ENCODE measurements at regions not wholly inside any gene's neighbourhood (a gene's known extent, or its start where the extent isn't known, plus 50 kb on each side); places are given as distances from the start of the nearest gene placed in this dataset.

DNA sequence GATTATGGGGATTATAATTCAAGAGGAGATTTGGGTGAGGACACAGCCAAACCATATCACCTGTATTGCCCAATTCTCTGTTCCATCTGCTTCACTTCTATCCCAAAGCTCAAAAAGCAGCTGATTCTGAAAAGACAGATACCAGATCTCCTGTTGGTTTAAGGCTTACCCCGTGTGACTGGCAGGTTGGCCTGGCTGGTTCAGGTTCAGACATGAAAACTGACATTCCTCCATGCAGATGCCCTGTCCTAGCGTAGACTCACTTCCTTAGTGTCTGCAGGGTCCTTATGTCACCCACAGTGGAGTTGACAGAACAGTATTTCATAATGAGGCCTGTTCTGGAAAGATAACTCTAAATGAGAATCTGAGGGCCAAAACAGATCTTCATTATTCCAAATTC is 61.1 kb upstream of the FLRT2 start:
- DNase-seq (ENCODE audit: low spot score), result no peak

DNA sequence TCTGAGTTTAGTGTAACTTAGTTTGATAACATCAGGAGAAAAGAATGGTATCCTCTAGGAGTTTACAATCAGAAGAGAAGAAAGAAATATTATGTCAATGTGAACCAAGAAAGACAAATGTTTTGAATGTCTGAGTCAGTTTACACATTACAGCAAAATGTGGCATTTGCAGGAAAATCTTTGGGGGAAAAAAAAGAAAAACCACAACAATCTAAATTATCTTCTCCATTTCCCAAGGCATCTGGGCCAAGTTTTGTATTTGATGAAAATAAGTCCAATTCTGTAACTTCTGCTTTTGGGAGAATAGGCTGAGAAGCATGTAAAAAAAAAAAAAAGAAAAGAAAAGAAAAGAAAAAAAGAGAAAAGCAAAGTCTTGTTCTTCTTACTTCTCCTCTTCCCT is 58.8 kb upstream of the FLRT2 start:
- DNase-seq (ENCODE audit: low spot score), result no peak

DNA sequence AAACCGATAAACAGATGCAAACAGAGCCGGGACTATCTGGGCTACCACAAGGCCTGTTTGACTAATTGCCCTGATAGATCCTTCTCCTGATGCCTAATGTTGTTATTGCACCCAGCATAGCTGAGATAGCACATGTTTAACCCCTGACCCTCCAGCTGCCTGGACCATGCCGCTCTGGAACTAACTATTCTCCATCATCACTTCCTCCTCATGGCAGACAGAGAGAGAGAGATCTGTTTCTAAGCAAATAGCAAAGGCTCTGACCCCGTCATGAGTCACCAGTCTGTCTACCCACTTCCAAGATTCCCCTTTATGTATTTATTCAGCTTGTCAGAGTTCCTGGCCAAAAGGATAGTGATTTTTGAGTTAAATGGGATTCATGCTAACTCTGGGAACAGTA is 58.2 kb upstream of the FLRT2 start:
- DNase-seq (ENCODE audit: low spot score), result no peak

DNA sequence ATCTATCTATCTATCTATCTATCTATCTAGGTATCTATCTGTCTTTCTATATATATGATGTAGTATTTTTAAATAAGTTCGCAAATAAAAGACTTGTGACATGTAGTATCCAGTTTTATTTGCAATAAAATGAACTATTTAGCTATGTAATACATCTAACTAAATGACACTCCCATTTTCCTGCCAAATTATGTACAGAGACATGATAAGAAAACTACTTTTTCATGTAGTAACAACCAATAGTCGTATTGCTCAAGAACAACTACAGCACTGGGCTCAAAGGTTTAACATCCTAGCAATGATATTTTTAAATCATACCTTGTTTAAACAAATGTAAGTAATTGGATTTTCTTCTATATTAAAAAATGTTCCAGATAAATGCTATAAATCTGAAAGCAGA is 55.5 kb upstream of the FLRT2 start:
- DNase-seq (ENCODE audit: low spot score), result no peak

DNA sequence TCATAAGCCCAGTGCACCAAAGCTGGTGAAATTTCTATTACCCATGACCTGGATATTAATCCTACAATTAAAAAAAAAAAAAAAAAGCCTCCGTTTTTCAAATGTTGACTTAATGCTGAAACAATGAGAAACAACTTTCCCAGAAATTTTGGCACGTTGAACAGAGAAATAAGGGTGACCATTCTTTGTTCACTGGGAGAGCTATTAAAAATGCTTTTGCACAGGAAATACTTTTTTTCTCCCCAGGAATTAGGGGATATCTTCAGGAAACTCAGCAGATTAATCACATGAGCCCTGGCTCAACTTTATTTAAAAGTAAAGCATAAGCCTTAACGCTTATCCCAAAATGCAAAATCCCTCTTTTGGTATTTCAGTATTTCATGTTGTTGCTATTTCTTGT is 54.8 kb upstream of the FLRT2 start:
- DNase-seq (ENCODE audit: low spot score), result no peak

DNA sequence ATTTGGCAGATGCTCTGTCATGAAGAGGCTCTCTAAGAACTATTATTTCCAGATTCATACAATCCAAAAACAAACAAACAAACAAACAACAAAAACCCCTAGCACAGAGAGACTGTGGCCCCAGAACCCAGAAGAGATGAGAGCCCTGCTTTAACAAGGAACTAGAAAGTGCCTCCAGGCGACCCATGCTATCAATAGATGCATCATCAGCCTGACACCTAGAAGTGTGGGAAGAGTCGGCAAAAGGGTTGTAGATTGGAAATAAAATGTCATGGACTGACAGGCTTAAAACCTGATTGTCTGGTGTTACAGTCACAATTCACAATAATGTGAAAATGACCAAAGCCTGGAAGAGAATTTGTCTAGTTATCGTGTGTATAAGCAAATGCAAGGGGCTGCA is 50.6 kb upstream of the FLRT2 start:
- no peak for DNase-seq (ENCODE audit: low spot score)

DNA sequence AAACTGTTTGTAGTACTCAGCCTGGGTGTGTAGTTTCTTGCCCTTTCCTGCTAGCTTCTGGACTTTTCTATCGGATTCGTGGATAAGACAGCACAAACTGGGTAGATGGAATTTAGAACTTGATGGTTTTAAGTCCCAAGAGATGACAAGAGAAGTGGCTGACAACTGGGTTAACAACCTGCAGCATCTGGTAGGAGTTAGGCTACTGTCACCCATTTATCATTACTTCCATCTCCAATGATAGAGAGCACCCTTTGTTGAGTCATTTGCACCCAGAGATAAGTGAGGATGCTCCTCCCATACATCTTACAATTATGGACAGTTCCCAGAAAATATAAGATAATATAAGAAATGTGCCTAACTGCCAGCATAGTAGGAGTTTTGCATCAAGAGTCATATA is 50.2 kb upstream of the FLRT2 start:
- no peak for DNase-seq (ENCODE audit: low spot score)
